T-helper 1 cell treated with Interleukin-12 subunit alpha and Interleukin-12 subunit beta and Interleukin-4 antibody, amounts not matched to agents 30 μg/mL and 1 μg/mL, for 36 hours (primary cell): ENCODE measurements at regions not wholly inside any gene's neighbourhood (a gene's known extent, or its start where the extent isn't known, plus 50 kb on each side); places are given as distances from the start of the nearest gene placed in this dataset.
"Not testable (repeated sequence)": the region's sequence is repeated elsewhere in the genome, so short reads cannot be mapped to it uniquely, and the experiment has no call there.

Experiments used
- H3K27ac Mint-ChIP-seq: one replicate; pipeline ENCODE4 v1.8.0; 2021; ENCODE audit warnings: mild to moderate bottlenecking, mixed read lengths
- H3K27me3 Mint-ChIP-seq: one replicate; pipeline ENCODE4 v1.8.0; 2021; ENCODE audit warnings: low read depth, mixed read lengths
- H3K36me3 Mint-ChIP-seq: one replicate; pipeline ENCODE4 v1.8.0; 2021; ENCODE audit warnings: low read depth, mixed read lengths
- H3K4me1 Mint-ChIP-seq: one replicate; pipeline ENCODE4 v1.8.0; 2021; ENCODE audit warnings: low read depth, mixed read lengths
- H3K4me3 Mint-ChIP-seq: one replicate; pipeline ENCODE4 v1.8.0; 2021; ENCODE audit warnings: mild to moderate bottlenecking, moderate library complexity, mixed read lengths
- H3K9me3 Mint-ChIP-seq: one replicate; pipeline ENCODE4 v1.8.0; 2021; ENCODE audit warnings: mixed read lengths

GRCh38 chr2:5587766-5588165 lies 104.4 kb upstream of the SOX11 start:
- no peak overlapping the region for H3K27ac Mint-ChIP-seq
- H3K27me3 Mint-ChIP-seq = no peaks in the 10 kb centered on the region
- peaks cover 9% of the 10 kb centered on the region for H3K9me3 Mint-ChIP-seq
- no peak overlapping the region for H3K4me3 Mint-ChIP-seq
- H3K4me1 Mint-ChIP-seq = no peaks in the 10 kb centered on the region
- no peaks in the 10 kb centered on the region for H3K36me3 Mint-ChIP-seq

- Mint-ChIP-seq H3K4me1 (no peaks in the 10 kb centered on the region), H3K36me3 (no peaks in the 10 kb centered on the region), H3K9me3 (peaks cover 9% of the 10 kb centered on the region), H3K27ac (no peak overlapping the region), H3K4me3 (no peak overlapping the region), H3K27me3 (no peaks in the 10 kb centered on the region)
Observed at GRCh38 chr2:5588601-5589000, 103.6 kb upstream of the SOX11 start.

- Mint-ChIP-seq H3K9me3 (peaks cover 9% of the 10 kb centered on the region), H3K36me3 (no peaks in the 10 kb centered on the region), H3K27ac (no peak overlapping the region), H3K27me3 (no peaks in the 10 kb centered on the region), H3K4me1 (no peaks in the 10 kb centered on the region), H3K4me3 (no peak overlapping the region)
Observed at GRCh38 chr2:5589183-5589582, 103.0 kb upstream of the SOX11 start.

GRCh38 chr2:5590886-5591285 lies 101.3 kb upstream of the SOX11 start:
- H3K27me3 Mint-ChIP-seq = no peaks in the 10 kb centered on the region

GRCh38 chr2:5592916-5593315 lies 99.3 kb upstream of the SOX11 start:
- peaks cover 4% of the 10 kb centered on the region for H3K9me3 Mint-ChIP-seq
- H3K27me3 Mint-ChIP-seq = no peaks in the 10 kb centered on the region
- H3K36me3 Mint-ChIP-seq = no peaks in the 10 kb centered on the region
- no peak overlapping the region for H3K27ac Mint-ChIP-seq
- H3K4me1 Mint-ChIP-seq = no peaks in the 10 kb centered on the region
- H3K4me3 Mint-ChIP-seq = no peak overlapping the region

More at GRCh38 chr2:5590886-5591285, 101.3 kb upstream of the SOX11 start:
- Mint-ChIP-seq H3K4me3 (no peak overlapping the region), H3K4me1 (no peaks in the 10 kb centered on the region), H3K36me3 (no peaks in the 10 kb centered on the region), H3K9me3 (peaks cover 9% of the 10 kb centered on the region), H3K27ac (no peak overlapping the region)

- H3K4me3 Mint-ChIP-seq = no peak overlapping the region
- no peaks in the 10 kb centered on the region for H3K4me1 Mint-ChIP-seq
- no peak overlapping the region for H3K27ac Mint-ChIP-seq
- H3K27me3 Mint-ChIP-seq = no peaks in the 10 kb centered on the region
- no peaks in the 10 kb centered on the region for H3K36me3 Mint-ChIP-seq
- H3K9me3 Mint-ChIP-seq = peaks cover 4% of the 10 kb centered on the region
Observed at GRCh38 chr2:5594249-5594695, 97.9 kb upstream of the SOX11 start.

GRCh38 chr2:5596868-5597267 lies 95.3 kb upstream of the SOX11 start:
- Mint-ChIP-seq H3K27ac (no peak overlapping the region), H3K9me3 (peaks cover under 1% of the 10 kb centered on the region), H3K4me1 (no peaks in the 10 kb centered on the region), H3K36me3 (no peaks in the 10 kb centered on the region), H3K4me3 (no peak overlapping the region), H3K27me3 (no peaks in the 10 kb centered on the region)

- Mint-ChIP-seq H3K4me1 (no peaks in the 10 kb centered on the region), H3K9me3 (no peaks in the 10 kb centered on the region), H3K27ac (no peak overlapping the region), H3K36me3 (no peaks in the 10 kb centered on the region), H3K4me3 (no peak overlapping the region), H3K27me3 (no peaks in the 10 kb centered on the region)
Observed at GRCh38 chr2:5598156-5598555, 94.0 kb upstream of the SOX11 start.

GRCh38 chr2:5609201-5609600 lies 83.0 kb upstream of the SOX11 start:
- H3K4me3 Mint-ChIP-seq = no peak overlapping the region
- H3K27me3 Mint-ChIP-seq = no peaks in the 10 kb centered on the region
- no peak overlapping the region for H3K27ac Mint-ChIP-seq
- H3K36me3 Mint-ChIP-seq = no peaks in the 10 kb centered on the region
- no peaks in the 10 kb centered on the region for H3K9me3 Mint-ChIP-seq
- no peaks in the 10 kb centered on the region for H3K4me1 Mint-ChIP-seq

- no peaks in the 10 kb centered on the region for H3K4me1 Mint-ChIP-seq
- H3K27me3 Mint-ChIP-seq = no peaks in the 10 kb centered on the region
- no peaks in the 10 kb centered on the region for H3K9me3 Mint-ChIP-seq
- no peak overlapping the region for H3K27ac Mint-ChIP-seq
- H3K4me3 Mint-ChIP-seq = no peak overlapping the region
- H3K36me3 Mint-ChIP-seq = no peaks in the 10 kb centered on the region
Observed at GRCh38 chr2:5612666-5613065, 79.5 kb upstream of the SOX11 start.

GRCh38 chr2:5616019-5616418 lies 76.2 kb upstream of the SOX11 start:
- no peaks in the 10 kb centered on the region for H3K36me3 Mint-ChIP-seq
- no peaks in the 10 kb centered on the region for H3K9me3 Mint-ChIP-seq
- H3K4me1 Mint-ChIP-seq = no peaks in the 10 kb centered on the region
- H3K4me3 Mint-ChIP-seq = no peak overlapping the region
- no peaks in the 10 kb centered on the region for H3K27me3 Mint-ChIP-seq
- H3K27ac Mint-ChIP-seq = no peak overlapping the region

- Mint-ChIP-seq H3K27ac (no peak overlapping the region), H3K36me3 (no peaks in the 10 kb centered on the region), H3K4me1 (no peaks in the 10 kb centered on the region), H3K4me3 (no peak overlapping the region), H3K27me3 (no peaks in the 10 kb centered on the region), H3K9me3 (no peaks in the 10 kb centered on the region)
Observed at GRCh38 chr2:5617358-5617757, 74.8 kb upstream of the SOX11 start.

- Mint-ChIP-seq H3K27ac (no peak overlapping the region), H3K27me3 (no peaks in the 10 kb centered on the region), H3K9me3 (no peaks in the 10 kb centered on the region), H3K36me3 (no peaks in the 10 kb centered on the region), H3K4me3 (no peak overlapping the region), H3K4me1 (no peaks in the 10 kb centered on the region)
Observed at GRCh38 chr2:5617796-5618195, 74.4 kb upstream of the SOX11 start.

- Mint-ChIP-seq H3K4me1 (no peaks in the 10 kb centered on the region), H3K4me3 (no peak overlapping the region), H3K27ac (no peak overlapping the region), H3K27me3 (no peaks in the 10 kb centered on the region), H3K36me3 (no peaks in the 10 kb centered on the region), H3K9me3 (no peaks in the 10 kb centered on the region)
Observed at GRCh38 chr2:5618271-5618670, 73.9 kb upstream of the SOX11 start.

GRCh38 chr2:5625556-5626065 lies 66.6 kb upstream of the SOX11 start:
- H3K4me1 Mint-ChIP-seq, H3K9me3 Mint-ChIP-seq, H3K36me3 Mint-ChIP-seq: not testable (repeated sequence)

GRCh38 chr2:5628484-5628883 lies 63.7 kb upstream of the SOX11 start:
- not testable (repeated sequence) for H3K4me3 Mint-ChIP-seq, H3K4me1 Mint-ChIP-seq, H3K27me3 Mint-ChIP-seq, H3K27ac Mint-ChIP-seq, H3K9me3 Mint-ChIP-seq, H3K36me3 Mint-ChIP-seq

More at GRCh38 chr2:5625556-5626065, 66.6 kb upstream of the SOX11 start:
- H3K27ac Mint-ChIP-seq, H3K4me3 Mint-ChIP-seq, H3K27me3 Mint-ChIP-seq: not testable (repeated sequence)
